ENCODE measurements at regions not wholly inside any gene's neighbourhood (a gene's known extent, or its start where the extent isn't known, plus 50 kb on each side); places are given as distances from the start of the nearest gene placed in this dataset.

GRCh38 chr9:126218359-126219125 lies 108.1 kb upstream of the MVB12B start:
- no peak for TF ChIP-seq CTCF (IDR thresholded peaks at IDR 0.05)
- H3K27me3 Mint-ChIP-seq (ENCODE audit: low read depth, poor library complexity) = peaks cover 35% of the 10 kb centered on the region
- no peaks in the 10 kb centered on the region for H3K36me3 Mint-ChIP-seq (ENCODE audit: low read depth)
- no peak overlapping the region for H3K27ac Mint-ChIP-seq
- DNase-seq = no peak
- H3K4me1 Mint-ChIP-seq = peaks cover 21% of the 10 kb centered on the region
- H3K4me3 Mint-ChIP-seq = no peak overlapping the region
- H3K9me3 Mint-ChIP-seq = peaks cover 46% of the 10 kb centered on the region

GRCh38 chr9:126219166-126219565 lies 107.5 kb upstream of the MVB12B start:
- H3K4me3 Mint-ChIP-seq = no peak overlapping the region
- H3K9me3 Mint-ChIP-seq = peaks cover 43% of the 10 kb centered on the region
- no peak overlapping the region for H3K27ac Mint-ChIP-seq

DNA sequence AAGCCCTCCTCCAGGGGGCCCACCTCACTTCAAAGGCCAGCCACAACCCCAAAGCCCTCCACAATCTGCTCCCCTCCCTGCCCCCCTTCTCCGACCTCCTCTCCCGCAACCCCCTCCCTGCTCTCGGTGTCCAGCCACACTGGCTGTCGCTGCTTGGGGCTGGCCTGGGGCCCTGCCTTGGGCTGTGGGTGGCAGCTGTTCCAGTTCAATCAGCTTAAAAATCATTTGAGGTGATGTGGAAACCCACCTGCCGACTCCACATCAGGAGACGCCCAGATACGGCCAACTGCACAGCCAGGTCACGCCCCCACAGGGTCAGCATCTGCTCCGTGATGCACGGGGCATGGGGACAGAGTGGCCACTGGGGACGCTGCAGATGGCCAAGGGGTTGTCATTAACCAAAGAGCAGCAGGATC lies 107.0 kb upstream of the MVB12B start:
- Mint-ChIP-seq H3K27me3 (ENCODE audit: low read depth, poor library complexity) (peaks cover 36% of the 10 kb centered on the region), H3K4me3 (no peak overlapping the region), H3K36me3 (ENCODE audit: low read depth) (no peaks in the 10 kb centered on the region), H3K9me3 (peaks cover 39% of the 10 kb centered on the region), H3K27ac (no peak overlapping the region), H3K4me1 (peaks cover 30% of the 10 kb centered on the region)
- no peak for TF ChIP-seq CTCF (IDR thresholded peaks at IDR 0.05)
- peak; percentile 27 for DNase-seq

More at GRCh38 chr9:126219166-126219565, 107.5 kb upstream of the MVB12B start:
- TF ChIP-seq CTCF (IDR thresholded peaks at IDR 0.05) = no peak
- Mint-ChIP-seq H3K36me3 (ENCODE audit: low read depth) (no peaks in the 10 kb centered on the region), H3K27me3 (ENCODE audit: low read depth, poor library complexity) (peaks cover 35% of the 10 kb centered on the region), H3K4me1 (peaks cover 25% of the 10 kb centered on the region)
- DNase-seq = no peak

DNA sequence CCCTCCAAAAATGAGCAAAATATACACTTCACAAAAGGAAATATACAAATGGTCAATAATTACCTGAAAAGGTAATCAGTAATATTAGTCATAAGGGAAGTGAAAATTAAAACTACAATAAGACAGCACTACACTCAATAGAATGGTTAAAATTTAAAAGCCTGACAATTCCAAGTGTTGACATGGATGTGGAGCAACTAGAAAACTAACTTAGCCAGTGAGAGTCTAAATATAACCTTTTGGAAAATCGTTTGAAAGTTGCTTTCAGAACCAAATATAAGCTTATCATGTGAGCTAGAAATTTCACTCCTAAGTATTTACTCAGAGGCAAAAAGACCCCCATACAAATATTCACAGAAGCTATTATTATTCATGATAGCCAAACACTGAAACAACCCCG lies 105.1 kb upstream of the MVB12B start:
- H3K4me3 Mint-ChIP-seq = no peak overlapping the region
- H3K4me1 Mint-ChIP-seq = peaks cover 39% of the 10 kb centered on the region
- no peak for TF ChIP-seq CTCF (IDR thresholded peaks at IDR 0.05)
- DNase-seq = no peak
- peaks cover 32% of the 10 kb centered on the region for H3K27me3 Mint-ChIP-seq (ENCODE audit: low read depth, poor library complexity)
- H3K27ac Mint-ChIP-seq = no peak overlapping the region
- no peaks in the 10 kb centered on the region for H3K36me3 Mint-ChIP-seq (ENCODE audit: low read depth)
- H3K9me3 Mint-ChIP-seq = peaks cover 23% of the 10 kb centered on the region

DNA sequence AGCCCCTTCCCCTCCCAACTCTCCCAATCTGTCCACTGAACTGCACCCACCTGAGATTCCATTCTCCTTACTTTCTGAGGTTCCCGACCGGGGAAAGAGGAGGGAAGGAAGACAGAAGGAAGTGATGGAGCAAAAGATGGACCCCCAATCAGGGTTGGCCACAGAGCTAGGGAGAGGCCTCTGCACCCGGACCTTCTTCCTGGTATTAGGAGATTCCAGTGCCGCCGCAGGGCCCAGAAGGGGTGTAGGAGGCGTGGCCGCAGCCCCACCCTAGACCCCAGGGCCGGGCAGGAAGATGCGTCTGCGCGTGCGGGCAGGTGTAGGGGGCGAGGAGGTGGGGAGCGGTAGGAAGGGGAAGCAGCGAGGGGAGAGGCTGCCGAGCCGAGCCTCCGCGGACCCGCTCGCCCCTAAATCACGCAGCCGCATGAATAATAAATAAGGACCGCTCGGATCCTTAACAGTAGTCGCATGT lies 104.2 kb upstream of the MVB12B start:
- no peak for TF ChIP-seq CTCF (IDR thresholded peaks at IDR 0.05)
- H3K27ac Mint-ChIP-seq = no peak overlapping the region
- H3K4me1 Mint-ChIP-seq = peaks cover 42% of the 10 kb centered on the region
- H3K4me3 Mint-ChIP-seq = no peak overlapping the region
- DNase-seq = no peak
- H3K27me3 Mint-ChIP-seq (ENCODE audit: low read depth, poor library complexity) = peaks cover 37% of the 10 kb centered on the region
- H3K9me3 Mint-ChIP-seq = peaks cover 23% of the 10 kb centered on the region
- no peaks in the 10 kb centered on the region for H3K36me3 Mint-ChIP-seq (ENCODE audit: low read depth)

Measured in nephron progenitor cell (in vitro differentiated cells).